ENCODE measurements at regions not wholly inside any gene's neighbourhood (a gene's known extent, or its start where the extent isn't known, plus 50 kb on each side); places are given as distances from the start of the nearest gene placed in this dataset.

- TF ChIP-seq CTCF (IDR thresholded peaks at IDR 0.05; ENCODE audit: low read length) (no peak), EZH2 (IDR thresholded peaks at IDR 0.05; ENCODE audit: borderline replicate concordance, low read length) (no peak)
- H2AFZ ChIP-seq (ENCODE audit: low read length) = no peak overlapping the region
- no peaks in the 10 kb centered on the region for H3K9me3 ChIP-seq (ENCODE audit: low read length)
- no peaks in the 10 kb centered on the region for H3K27me3 ChIP-seq (ENCODE audit: insufficient read depth, low read length)
- no peaks in the 10 kb centered on the region for H4K20me1 ChIP-seq (ENCODE audit: insufficient read depth, low read length)
- no peak overlapping the region for H3K4me3 ChIP-seq (ENCODE audit: low read depth, low read length, poor library complexity, severe bottlenecking)
- no peak overlapping the region for H3K9ac ChIP-seq (ENCODE audit: low read length)
- H3K79me2 ChIP-seq (ENCODE audit: insufficient read depth, low read length) = no peaks in the 10 kb centered on the region
- no peak overlapping the region for H3K27ac ChIP-seq (ENCODE audit: low read depth, low read length, poor library complexity, severe bottlenecking)
- no peak overlapping the region for H3K4me2 ChIP-seq (ENCODE audit: low read length)
- H3K9me2 ChIP-seq (ENCODE audit: low read depth, low read length) = no peaks in the 10 kb centered on the region
- no peaks in the 10 kb centered on the region for H3K4me1 ChIP-seq (ENCODE audit: insufficient read depth, low read length, severe bottlenecking)
- no peaks in the 10 kb centered on the region for H3K36me3 ChIP-seq (ENCODE audit: insufficient read depth, low read length)
- no peaks in the 10 kb centered on the region for H3F3A ChIP-seq (ENCODE audit: insufficient read depth, low read length)
Observed at GRCh38 chrX:79300856-79301255, 66.3 kb downstream of the ITM2A start.

GRCh38 chrX:79290596-79290995, 76.5 kb downstream of the ITM2A start:
- Histone ChIP-seq H3K27me3 (ENCODE audit: insufficient read depth, low read length) (no peaks in the 10 kb centered on the region), H3K9ac (ENCODE audit: low read length) (no peak overlapping the region), H3K4me3 (ENCODE audit: low read depth, low read length, poor library complexity, severe bottlenecking) (no peak overlapping the region), H3K36me3 (ENCODE audit: insufficient read depth, low read length) (no peaks in the 10 kb centered on the region), H3K9me2 (ENCODE audit: low read depth, low read length) (no peaks in the 10 kb centered on the region), H3F3A (ENCODE audit: insufficient read depth, low read length) (no peaks in the 10 kb centered on the region), H3K4me1 (ENCODE audit: insufficient read depth, low read length, severe bottlenecking) (no peaks in the 10 kb centered on the region), H3K4me2 (ENCODE audit: low read length) (no peak overlapping the region), H2AFZ (ENCODE audit: low read length) (no peak overlapping the region), H3K79me2 (ENCODE audit: insufficient read depth, low read length) (no peaks in the 10 kb centered on the region), H3K9me3 (ENCODE audit: low read length) (no peaks in the 10 kb centered on the region), H4K20me1 (ENCODE audit: insufficient read depth, low read length) (no peaks in the 10 kb centered on the region), H3K27ac (ENCODE audit: low read depth, low read length, poor library complexity, severe bottlenecking) (no peak overlapping the region)
- no peak for TF ChIP-seq CTCF (IDR thresholded peaks at IDR 0.05; ENCODE audit: low read length)
- no peak for TF ChIP-seq EZH2 (IDR thresholded peaks at IDR 0.05; ENCODE audit: borderline replicate concordance, low read length)

GRCh38 chrX:79288733-79289132, 78.4 kb downstream of the ITM2A start:
- H4K20me1 ChIP-seq (ENCODE audit: insufficient read depth, low read length) = no peaks in the 10 kb centered on the region
- no peaks in the 10 kb centered on the region for H3K9me3 ChIP-seq (ENCODE audit: low read length)
- no peaks in the 10 kb centered on the region for H3K79me2 ChIP-seq (ENCODE audit: insufficient read depth, low read length)
- no peaks in the 10 kb centered on the region for H3F3A ChIP-seq (ENCODE audit: insufficient read depth, low read length)
- no peak overlapping the region for H2AFZ ChIP-seq (ENCODE audit: low read length)
- TF ChIP-seq CTCF (IDR thresholded peaks at IDR 0.05; ENCODE audit: low read length) = no peak
- no peak for TF ChIP-seq EZH2 (IDR thresholded peaks at IDR 0.05; ENCODE audit: borderline replicate concordance, low read length)
- H3K9ac ChIP-seq (ENCODE audit: low read length) = no peak overlapping the region
- no peaks in the 10 kb centered on the region for H3K4me1 ChIP-seq (ENCODE audit: insufficient read depth, low read length, severe bottlenecking)
- H3K9me2 ChIP-seq (ENCODE audit: low read depth, low read length) = no peaks in the 10 kb centered on the region
- no peak overlapping the region for H3K4me3 ChIP-seq (ENCODE audit: low read depth, low read length, poor library complexity, severe bottlenecking)
- H3K36me3 ChIP-seq (ENCODE audit: insufficient read depth, low read length) = no peaks in the 10 kb centered on the region
- H3K27me3 ChIP-seq (ENCODE audit: insufficient read depth, low read length) = no peaks in the 10 kb centered on the region
- no peak overlapping the region for H3K27ac ChIP-seq (ENCODE audit: low read depth, low read length, poor library complexity, severe bottlenecking)
- H3K4me2 ChIP-seq (ENCODE audit: low read length) = no peak overlapping the region
